Mammary epithelial cell (primary cell): ENCODE measurements at regions not wholly inside any gene's neighbourhood (a gene's known extent, or its start where the extent isn't known, plus 50 kb on each side); places are given as distances from the start of the nearest gene placed in this dataset.
"Not testable (repeated sequence)": the region's sequence is repeated elsewhere in the genome, so short reads cannot be mapped to it uniquely, and the experiment has no call there.

Source experiments
- CTCF ChIP-seq, 2 donors: IDR thresholded peaks in 1 of 2; conservative IDR thresholded peaks in 1 of 2; 2 replicates each; pipeline ENCODE4 v1.5.1; 2011 to 2012; ENCODE audit warnings: inconsistent platforms in 2 of 2, low read length in 2 of 2, mild to moderate bottlenecking in 2 of 2, control low read depth in 1 of 2, low read depth in 1 of 2; ENCODE audit not compliant: insufficient read depth in 1 of 2; ENCODE audit errors: extremely low read depth in 1 of 2
- EZH2 ChIP-seq: IDR thresholded peaks from 2 replicates; pipeline ENCODE4 v1.6.1; 2012; ENCODE audit warnings: low read length, inconsistent platforms, borderline replicate concordance

DNA sequence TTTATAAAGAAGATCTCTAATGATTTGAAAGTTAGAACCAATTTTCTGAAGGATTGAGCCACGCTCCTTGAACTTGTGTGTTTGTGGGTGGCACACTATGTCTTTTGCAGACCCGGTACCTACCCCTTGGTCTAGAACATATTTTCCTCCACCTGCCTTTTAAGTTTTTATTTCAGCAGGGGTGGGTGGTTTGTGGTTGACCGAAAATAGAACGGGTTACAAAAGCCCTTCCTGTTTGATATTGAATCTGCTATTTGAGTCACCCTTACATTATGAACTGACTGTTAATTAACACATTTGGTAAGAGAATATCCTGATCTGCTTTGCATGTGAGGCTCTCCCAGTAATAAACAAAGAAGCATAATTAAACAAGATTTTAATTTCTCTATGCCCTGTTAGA lies 697.5 kb downstream of the GOLGA6L6 start:
- TF ChIP-seq CTCF (conservative IDR thresholded peaks at IDR 0.05 in 1 of 2, IDR thresholded peaks at IDR 0.05 in 1 of 2; ENCODE audit: extremely low read depth in 1 of 2, insufficient read depth in 1 of 2, low read depth in 1 of 2, low read length in 2 of 2); EZH2: not testable (repeated sequence)
